H9 (cell line): ENCODE measurements at regions not wholly inside any gene's neighbourhood (a gene's known extent, or its start where the extent isn't known, plus 50 kb on each side); places are given as distances from the start of the nearest gene placed in this dataset.

Experiments used
- DNase-seq: peaks from one replicate; pipeline ENCODE4 v3.0.0-alpha.2; 2017
- H2AFZ ChIP-seq: one replicate; pipeline ENCODE4 v1.6.1; 2013; ENCODE audit warnings: mild to moderate bottlenecking, low read length, control low read depth, moderate library complexity
- H2AK5ac ChIP-seq: 2 replicates; pipeline ENCODE4 v1.6.1; 2013; ENCODE audit warnings: low read length, control low read depth, mixed read lengths; ENCODE audit not compliant: insufficient read length
- H2BK120ac ChIP-seq: one replicate; pipeline ENCODE4 v1.6.1; 2013; ENCODE audit warnings: low read depth, mild to moderate bottlenecking, low read length, control low read depth, inconsistent platforms; ENCODE audit not compliant: poor library complexity, severe bottlenecking
- H2BK12ac ChIP-seq: 2 replicates; pipeline ENCODE4 v1.6.1; 2013; ENCODE audit warnings: low read length, control low read depth, mixed read lengths, low read depth; ENCODE audit not compliant: insufficient read length
- H2BK15ac ChIP-seq: 2 replicates; pipeline ENCODE4 v1.6.1; 2013; ENCODE audit warnings: low read depth, low read length, control low read depth
- H2BK20ac ChIP-seq: one replicate; pipeline ENCODE4 v1.6.1; 2013; ENCODE audit warnings: low read depth, mild to moderate bottlenecking, low read length, control low read depth, inconsistent platforms; ENCODE audit not compliant: poor library complexity, severe bottlenecking
- H2BK5ac ChIP-seq: 2 replicates; pipeline ENCODE4 v1.6.1; 2013; ENCODE audit warnings: low read length, control low read depth, mixed read lengths; ENCODE audit not compliant: insufficient read length
- H3K14ac ChIP-seq: 2 replicates; pipeline ENCODE4 v1.6.1; 2013; ENCODE audit warnings: low read length, control low read depth; ENCODE audit not compliant: insufficient read depth
- H3K18ac ChIP-seq: 2 replicates; pipeline ENCODE4 v1.6.1; 2013; ENCODE audit warnings: low read depth, mild to moderate bottlenecking, mixed read lengths, low read length, control low read depth; ENCODE audit not compliant: insufficient read length
- H3K23ac ChIP-seq: 2 replicates; pipeline ENCODE4 v1.6.1; 2013; ENCODE audit warnings: low read length, control low read depth, mixed read lengths, low read depth; ENCODE audit not compliant: insufficient read length
- H3K23me2 ChIP-seq: 2 replicates; pipeline ENCODE4 v1.6.1; 2013; ENCODE audit warnings: low read depth, mild to moderate bottlenecking, mixed read lengths, low read length, control low read depth; ENCODE audit not compliant: insufficient read length, poor library complexity, severe bottlenecking
- H3K27ac ChIP-seq: 2 replicates; pipeline ENCODE4 v1.5.1; 2013; ENCODE audit warnings: low read length, control low read depth, mixed read lengths, low read depth; ENCODE audit not compliant: insufficient read length
- H3K27me3 ChIP-seq: 2 replicates; pipeline ENCODE4 v1.6.1; 2013; ENCODE audit warnings: low read length, control low read depth, inconsistent platforms; ENCODE audit not compliant: insufficient read depth
- H3K4ac ChIP-seq: 2 replicates; pipeline ENCODE4 v1.6.1; 2013; ENCODE audit warnings: low read depth, mild to moderate bottlenecking, control low read depth, inconsistent platforms, low read length, moderate library complexity
- H3K4me1 ChIP-seq: 2 replicates; pipeline ENCODE4 v1.6.1; 2013; ENCODE audit warnings: low read length, control low read depth, inconsistent platforms; ENCODE audit not compliant: insufficient read depth
- H3K4me2 ChIP-seq: 2 replicates; pipeline ENCODE4 v1.6.1; 2013; ENCODE audit warnings: low read length, control low read depth, mixed read lengths; ENCODE audit not compliant: insufficient read length, insufficient read depth
- H3K56ac ChIP-seq: 2 replicates; pipeline ENCODE4 v1.6.1; 2013; ENCODE audit warnings: low read depth, mild to moderate bottlenecking, mixed read lengths, low read length, control low read depth; ENCODE audit not compliant: insufficient read length
- H3K79me1 ChIP-seq: 2 replicates; pipeline ENCODE4 v1.6.1; 2013; ENCODE audit warnings: low read depth, mild to moderate bottlenecking, moderate library complexity, low read length, control low read depth, inconsistent platforms; ENCODE audit not compliant: insufficient read depth, poor library complexity, severe bottlenecking
- H3K79me2 ChIP-seq: 2 replicates; pipeline ENCODE4 v1.6.1; 2013; ENCODE audit warnings: low read length, control low read depth, inconsistent platforms; ENCODE audit not compliant: insufficient read depth
- H3K9ac ChIP-seq: 2 replicates; pipeline ENCODE4 v1.6.1; 2013; ENCODE audit warnings: low read length, control low read depth, mixed read lengths; ENCODE audit not compliant: insufficient read length; ENCODE audit errors: extremely low read depth
- H3K9me3 ChIP-seq: one replicate; pipeline ENCODE4 v1.6.1; 2013; ENCODE audit warnings: low read depth, low read length, inconsistent platforms; ENCODE audit not compliant: control insufficient read depth
- H3T11ph ChIP-seq: one replicate; pipeline ENCODE4 v1.6.1; 2013; ENCODE audit warnings: mild to moderate bottlenecking, low read length, control low read depth, inconsistent platforms
- H4K20me1 ChIP-seq: one replicate; pipeline ENCODE4 v1.6.1; 2013; ENCODE audit not compliant: control insufficient read depth, insufficient read length, insufficient read depth
- H4K5ac ChIP-seq: 2 replicates; pipeline ENCODE4 v1.6.1; 2013; ENCODE audit warnings: low read depth, mild to moderate bottlenecking, mixed read lengths, low read length, control low read depth; ENCODE audit not compliant: insufficient read length
- H4K8ac ChIP-seq: replicated peaks from 2 replicates; pipeline ENCODE4 v1.6.1; 2013; ENCODE audit warnings: low read length, control low read depth, mixed read lengths, low read depth; ENCODE audit not compliant: insufficient read length
- H4K91ac ChIP-seq: 2 replicates; pipeline ENCODE4 v1.6.1; 2013; ENCODE audit warnings: low read depth, mild to moderate bottlenecking, moderate library complexity, mixed read lengths, low read length, control low read depth; ENCODE audit not compliant: insufficient read length
- H3K27ac Mint-ChIP-seq, 3 experiments: 2 replicates in 2 of 3; 3 replicates in 1 of 3; pipeline ENCODE4 v1.8.0; 2020 to 2021; ENCODE audit warnings: mixed read lengths in 3 of 3, mild to moderate bottlenecking in 1 of 3, moderate library complexity in 1 of 3
- H3K27me3 Mint-ChIP-seq: 2 replicates; pipeline ENCODE4 v1.8.0; 2021; ENCODE audit warnings: low read depth, mild to moderate bottlenecking, moderate library complexity, mixed read lengths
- H3K36me3 Mint-ChIP-seq, 3 experiments: 2 replicates in 2 of 3; 3 replicates in 1 of 3; pipeline ENCODE4 v1.8.0; 2020 to 2021; ENCODE audit warnings: low read depth in 3 of 3, mixed read lengths in 3 of 3; ENCODE audit not compliant: insufficient read depth in 1 of 3
- H3K4me1 Mint-ChIP-seq, 2 experiments: 2 replicates each; pipeline ENCODE4 v1.8.0; 2020; ENCODE audit warnings: mixed read lengths in 2 of 2
- H3K4me3 Mint-ChIP-seq, 2 experiments: 2 replicates in 1 of 2; 3 replicates in 1 of 2; pipeline ENCODE4 v1.8.0; 2020 to 2021; ENCODE audit warnings: mild to moderate bottlenecking in 2 of 2, mixed read lengths in 2 of 2, moderate library complexity in 1 of 2
- H3K9me3 Mint-ChIP-seq, 2 experiments: 2 replicates in 1 of 2; 3 replicates in 1 of 2; pipeline ENCODE4 v1.8.0; 2020; ENCODE audit warnings: mild to moderate bottlenecking in 2 of 2, mixed read lengths in 2 of 2, moderate library complexity in 1 of 2
- CTCF ChIP-seq: fragments of 200-600 bp; sonication (generic); conservative IDR thresholded peaks from 3 replicates; pipeline ENCODE4 v1.8.0; 2021; ENCODE audit warnings: antibody characterized with exemption, mild to moderate bottlenecking
- WGBS: extraction: QIAGEN DNeasy Blood & Tissue Kit; methylation state at CpG from one replicate; pipeline ENCODE4 v1.1.7; 2013; ENCODE audit warnings: missing lambda C conversion rate, low lambda C conversion rate, mixed read lengths; ENCODE audit not compliant: insufficient read length; ENCODE audit errors: extremely low coverage; 5-methylcytosine and 5-hydroxymethylcytosine counted together

DNA sequence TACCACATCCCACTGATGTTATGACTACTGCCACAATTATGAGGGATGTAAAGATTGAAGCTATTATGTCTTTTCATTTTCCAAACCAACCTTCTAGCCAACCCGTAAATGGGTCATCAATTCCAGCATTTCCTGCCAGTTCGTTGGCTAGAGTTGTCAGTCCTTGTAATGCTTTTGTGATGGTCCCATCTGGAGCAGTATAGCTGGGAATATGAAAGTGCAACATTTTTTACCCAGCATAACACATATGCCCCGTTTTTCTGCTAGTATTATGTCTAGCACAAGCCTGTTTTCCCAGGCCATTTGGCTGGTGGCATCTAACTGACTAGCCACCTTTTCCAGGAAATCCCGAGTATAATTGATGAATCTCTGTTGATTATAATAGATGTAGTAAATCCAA, 1501.6 kb upstream of the SLC39A10 start:
- no peak for DNase-seq
- H3K9me3 Mint-ChIP-seq: peaks cover 18 to 28% of the 10 kb centered on the region in 2 experiments
- H3K4me1 Mint-ChIP-seq: no peaks in the 10 kb centered on the region
- Histone ChIP-seq H2BK12ac (no peak overlapping the region), H3K27ac (no peak overlapping the region), H3K14ac (no peak overlapping the region), H2BK20ac (no peak overlapping the region), H2AK5ac (no peak overlapping the region), H2BK120ac (no peak overlapping the region), H2AFZ (no peak overlapping the region), H3K9me3 (no peaks in the 10 kb centered on the region), H4K91ac (no peak overlapping the region), H4K5ac (no peak overlapping the region), H4K8ac (no peak overlapping the region), H3K56ac (no peak overlapping the region), H3K79me1 (no peaks in the 10 kb centered on the region), H2BK5ac (no peak overlapping the region), H2BK15ac (no peak overlapping the region), H3K9ac (no peak overlapping the region), H3K79me2 (no peaks in the 10 kb centered on the region), H3T11ph (no peak overlapping the region), H3K4me2 (no peak overlapping the region), H3K27me3 (no peaks in the 10 kb centered on the region), H3K4me1 (no peaks in the 10 kb centered on the region), H3K18ac (no peak overlapping the region), H3K23me2 (no peaks in the 10 kb centered on the region), H3K23ac (no peak overlapping the region), H4K20me1 (no peaks in the 10 kb centered on the region), H3K4ac (no peak overlapping the region)
- H3K36me3 Mint-ChIP-seq: peaks cover 2 to 9% (median 8%) of the 10 kb centered on the region in 3 experiments; a peak in 6 of 7 replicates
- no peaks in the 10 kb centered on the region for H3K27me3 Mint-ChIP-seq
- no peak overlapping the region for H3K27ac Mint-ChIP-seq
- no peak overlapping the region for H3K4me3 Mint-ChIP-seq
- TF ChIP-seq CTCF: no peak
- no CpG with 5 or more reads among the region's 4 CpGs for WGBS
